NOMO-1 treated with dmso at 0.1 percent for 144 hours (cell line): ENCODE measurements at regions not wholly inside any gene's neighbourhood (a gene's known extent, or its start where the extent isn't known, plus 50 kb on each side); places are given as distances from the start of the nearest gene placed in this dataset.

Experiments
- DNase-seq: peaks from one replicate; lab custom pipeline; 2025; ENCODE audit not compliant: unreplicated experiment; lab: John Stamatoyannopoulos, UW

- no peak for DNase-seq
Observed at GRCh38 chr13:60282186-60282585, 114.8 kb upstream of the TDRD3 start.

- DNase-seq, result no peak
Observed at GRCh38 chr13:60282708-60283107, 114.3 kb upstream of the TDRD3 start.

- DNase-seq, result no peak
Observed at GRCh38 chr13:60286707-60287106, 110.3 kb upstream of the TDRD3 start.

DNA sequence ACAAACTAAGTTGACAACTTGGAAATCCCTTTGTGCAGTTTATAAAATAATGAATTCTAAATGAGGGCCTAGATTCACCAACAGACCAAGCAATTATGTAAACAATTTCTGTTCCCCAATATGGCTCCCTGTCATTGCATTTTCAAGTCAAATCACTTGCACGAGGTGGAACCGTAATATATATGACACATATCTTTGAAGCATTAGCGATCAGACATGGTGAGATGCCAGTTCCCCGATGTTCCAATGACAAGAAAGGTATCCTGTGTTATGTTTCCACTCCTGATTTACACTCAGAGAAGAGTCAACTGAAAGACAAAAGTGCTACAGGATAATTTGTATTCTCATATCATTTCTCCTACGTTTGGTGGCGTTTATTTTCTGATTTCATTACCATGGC lies 108.5 kb upstream of the TDRD3 start:
- DNase-seq, result no peak

- no peak for DNase-seq
Observed at GRCh38 chr13:60303166-60303565, 93.9 kb upstream of the TDRD3 start.

- no peak for DNase-seq
Observed at GRCh38 chr13:60311527-60311926, 85.5 kb upstream of the TDRD3 start.

DNA sequence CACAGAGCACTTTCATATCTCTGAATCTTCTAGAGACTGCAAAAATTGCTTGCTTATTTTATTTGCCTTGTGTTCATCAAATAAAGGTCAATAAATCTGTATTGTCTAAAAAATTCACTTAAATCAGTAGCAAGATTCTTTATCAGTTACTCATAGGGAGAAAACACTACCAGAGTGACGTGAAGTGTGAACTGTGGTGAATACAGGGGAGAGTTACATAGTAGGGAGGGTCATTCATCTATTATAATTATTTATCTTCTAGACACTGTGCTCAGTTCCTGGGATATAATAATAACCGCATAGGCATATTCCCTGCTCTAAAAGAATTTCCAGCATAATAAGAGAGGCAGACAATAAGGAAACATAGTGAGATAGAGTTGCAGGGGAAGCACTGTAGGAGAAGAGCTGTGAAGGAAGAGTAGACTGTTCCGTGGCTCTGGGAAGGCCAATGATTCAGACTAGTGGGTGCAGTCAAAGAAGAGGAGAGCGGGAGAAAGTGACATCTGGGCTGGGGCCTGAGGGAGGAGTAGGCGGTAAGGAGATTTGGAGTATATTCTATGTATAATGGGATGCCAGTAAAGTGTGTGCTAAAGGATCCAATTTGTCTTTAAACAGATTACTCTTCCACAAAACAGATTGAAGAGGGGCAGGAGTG lies 84.0 kb upstream of the TDRD3 start:
- DNase-seq, result no peak

- DNase-seq, result no peak
Observed at GRCh38 chr13:60318186-60318585, 78.8 kb upstream of the TDRD3 start.

DNA sequence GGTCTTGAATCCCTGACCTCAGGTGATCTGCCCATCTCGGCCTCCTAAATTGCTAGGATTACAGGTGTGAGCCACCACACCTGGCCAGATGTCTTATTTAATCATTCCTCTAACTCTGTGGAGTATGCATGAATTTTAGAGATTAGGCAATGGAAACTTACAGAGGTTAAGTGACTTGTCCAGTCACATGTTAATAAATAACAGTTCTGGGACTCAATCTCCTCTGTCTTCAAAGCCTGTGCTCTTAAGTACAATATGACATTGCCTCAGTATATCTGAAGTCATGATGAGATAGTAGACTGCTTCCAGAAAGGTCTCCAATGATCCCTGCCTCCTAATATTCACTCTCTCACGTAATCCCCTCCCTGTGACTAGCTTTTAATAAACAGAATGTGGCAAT lies 72.9 kb upstream of the TDRD3 start:
- no peak for DNase-seq

DNA sequence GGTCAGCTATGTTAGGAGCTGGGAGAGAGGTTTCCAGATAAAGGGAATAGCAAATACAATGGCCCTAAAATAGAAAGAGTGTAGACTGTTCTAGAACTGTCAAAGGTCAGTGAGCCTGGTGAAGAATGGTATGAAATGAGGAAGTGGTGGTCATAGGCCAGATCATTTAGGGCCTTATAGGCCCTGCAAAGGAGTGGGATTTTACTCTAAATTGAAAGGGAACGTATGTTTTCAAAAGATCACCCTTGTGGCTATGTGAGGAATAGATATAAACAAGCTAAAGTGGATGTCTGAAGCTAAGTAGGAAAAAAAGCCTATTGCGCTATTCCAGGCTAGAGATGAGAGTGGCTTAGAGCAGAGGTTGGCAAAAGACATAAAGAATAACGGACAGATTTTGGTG lies 70.7 kb upstream of the TDRD3 start:
- no peak for DNase-seq

- no peak for DNase-seq
Observed at GRCh38 chr13:60327511-60327910, 69.5 kb upstream of the TDRD3 start.

DNA sequence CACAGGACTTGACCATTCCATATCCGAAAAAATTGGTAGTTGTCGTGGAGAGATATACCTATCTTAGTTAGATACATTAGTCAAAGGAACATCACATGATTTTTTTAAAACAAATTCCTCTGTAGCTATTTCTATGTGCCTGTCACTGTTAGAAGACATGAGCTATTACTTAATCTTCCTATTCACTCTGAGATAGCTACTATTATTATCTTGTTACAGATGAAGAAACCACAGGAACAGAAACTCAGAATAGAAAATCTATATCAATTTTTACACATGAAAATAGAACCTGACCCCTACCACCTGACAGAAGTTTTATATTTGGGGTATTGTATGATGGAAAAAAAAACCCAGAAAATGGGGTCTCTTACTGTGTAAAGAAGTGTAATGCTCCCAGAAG lies 68.9 kb upstream of the TDRD3 start:
- DNase-seq, result no peak

GRCh38 chr13:60329221-60329923 lies 67.6 kb upstream of the TDRD3 start:
- peak; percentile 21 for DNase-seq

GRCh38 chr13:60331249-60332012 lies 65.6 kb upstream of the TDRD3 start:
- no peak for DNase-seq

DNA sequence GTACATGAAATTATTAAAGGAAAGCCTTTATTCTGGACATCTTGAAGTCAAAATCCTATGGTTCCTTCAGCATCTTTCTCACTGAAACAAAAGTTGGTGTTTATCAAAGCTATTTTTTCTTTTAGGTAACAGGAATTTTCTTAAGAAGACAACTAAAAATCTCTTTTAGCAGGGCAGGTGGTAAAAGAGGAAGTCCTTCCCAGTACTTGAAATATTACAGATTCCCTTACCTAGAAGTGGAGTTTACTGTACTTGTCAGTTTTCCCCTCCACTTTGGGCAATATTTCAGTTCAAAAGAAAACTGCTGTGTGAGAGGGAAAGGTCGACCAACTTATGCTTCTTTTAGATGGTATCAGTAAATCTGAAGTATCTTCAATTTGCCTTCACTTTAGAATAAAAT lies 64.3 kb upstream of the TDRD3 start:
- no peak for DNase-seq

DNA sequence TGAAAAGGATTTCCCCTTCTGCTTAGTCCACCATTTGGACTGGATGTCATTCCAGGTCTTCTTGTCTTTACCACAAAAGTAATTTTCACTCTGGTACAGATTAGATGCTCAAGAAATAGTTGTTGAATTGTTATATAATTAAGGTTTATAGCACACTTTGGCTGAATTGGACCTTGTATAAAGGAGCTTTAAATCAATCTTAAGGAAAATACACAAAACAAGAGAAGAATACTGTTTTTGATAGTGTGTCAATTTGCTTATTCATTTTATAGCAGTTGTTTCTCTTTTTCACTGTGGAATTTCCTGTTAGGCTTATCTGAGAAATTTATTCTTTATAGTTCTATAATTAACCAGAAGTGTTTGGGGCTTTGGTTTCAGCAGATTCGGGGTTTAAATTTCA lies 62.7 kb upstream of the TDRD3 start:
- no peak for DNase-seq

DNA sequence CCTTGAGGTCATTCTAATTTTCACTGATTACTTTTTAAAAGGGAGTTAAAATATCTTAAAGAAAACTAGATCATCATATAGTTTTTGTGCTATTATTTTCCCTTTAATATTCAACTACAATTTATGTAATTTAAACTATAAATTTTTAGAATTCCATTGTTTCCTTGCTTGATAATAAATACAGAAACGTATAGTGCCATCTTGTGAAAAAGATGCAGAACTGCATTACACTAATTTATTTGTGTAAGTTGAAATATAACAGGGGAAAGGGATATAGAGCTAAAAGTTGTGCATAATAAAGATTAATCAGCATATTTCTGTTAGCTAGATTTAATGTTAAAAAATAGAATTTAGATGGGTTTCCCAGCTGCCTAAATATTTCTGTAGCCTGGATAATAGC lies 61.5 kb upstream of the TDRD3 start:
- no peak for DNase-seq

DNA sequence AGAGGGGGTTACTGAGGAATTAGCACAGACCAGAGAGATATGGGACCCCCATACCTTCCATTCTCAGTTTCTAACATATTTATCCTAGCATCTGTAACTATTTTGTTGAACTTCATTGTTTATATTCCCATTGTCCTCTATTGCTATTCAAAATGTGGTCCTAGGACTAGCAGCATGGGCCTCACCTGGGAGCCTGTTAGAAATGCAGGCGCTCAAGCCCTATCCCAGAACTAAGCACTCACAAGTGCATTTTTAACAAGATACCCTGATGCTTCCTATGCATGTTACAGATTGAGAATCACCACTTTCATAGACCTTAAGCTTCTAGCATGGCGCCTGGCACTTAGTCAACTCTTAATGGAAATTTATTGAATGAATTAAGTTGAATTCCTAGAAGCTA lies 58.3 kb upstream of the TDRD3 start:
- no peak for DNase-seq

DNA sequence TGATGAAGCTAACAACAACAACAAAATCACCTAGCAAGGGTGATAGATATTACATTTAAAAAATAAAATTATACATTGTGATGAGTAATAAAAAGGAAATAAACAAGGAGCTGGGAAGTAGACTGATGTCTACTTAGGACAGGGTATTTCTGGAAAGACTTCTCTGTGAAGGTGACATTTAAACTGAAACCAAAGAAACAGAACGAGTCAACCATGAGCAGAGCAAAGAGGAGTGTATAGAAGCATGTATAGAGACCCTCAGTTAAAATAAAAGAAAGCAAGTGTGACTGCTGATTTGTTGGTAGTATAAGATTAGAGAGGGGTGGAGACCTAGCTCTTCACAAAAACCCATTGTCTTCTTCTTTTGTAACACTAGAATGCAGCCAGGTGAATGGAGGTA lies 53.0 kb upstream of the TDRD3 start:
- no peak for DNase-seq

- no peak for DNase-seq
Observed at GRCh38 chr13:60347174-60347573, 49.8 kb upstream of the TDRD3 start.
